ENCODE measurements at regions not wholly inside any gene's neighbourhood (a gene's known extent, or its start where the extent isn't known, plus 50 kb on each side); places are given as distances from the start of the nearest gene placed in this dataset.

- H4K20me1 ChIP-seq (ENCODE audit: insufficient read depth, low read length), result no peaks in the 10 kb centered on the region
- in situ Hi-C loops (cut with HindIII; ENCODE audit: extremely low pct_ligation_motif_present, low pct_unique_long_range_greater_than_20kb) (loop anchor here (10.0 kb wide), 1 partner anchor 404 kb away; no protein-coding TSS in a partner anchor), intact Hi-C loops (cut with micrococcal nuclease; ENCODE audit: unreplicated experiment) (loop anchor here (5.0 kb wide), 1 partner anchor 184 kb away; the partner anchor contains the start of gene SULF2)
- H3K27ac ChIP-seq (ENCODE audit: extremely low read length, insufficient read depth, low read length), result peak overlapping the region; percentile 3
- H3K27me3 ChIP-seq (ENCODE audit: control insufficient read depth in 1 of 2, insufficient read depth in 2 of 2, low read length in 2 of 2), result no peaks in the 10 kb centered on the region; a peak in 1 of 5 replicates
- no TSS peak for BruUV-seq (replicated peaks)
- H3K79me2 ChIP-seq (ENCODE audit: insufficient read depth, low read length), result no peaks in the 10 kb centered on the region
- no peaks in the 10 kb centered on the region for H3K36me3 ChIP-seq (replicated peaks in 1 of 2; ENCODE audit: control insufficient read depth in 1 of 2, insufficient read depth in 2 of 2, low read length in 2 of 2)
- H3K4me1 ChIP-seq (ENCODE audit: insufficient read depth, low read length), result peaks cover 70% of the 10 kb centered on the region
- no peak for DNase-seq (ENCODE audit: low spot score)
- no peak overlapping the region; the same call in 1 of the 2 replicates for H3K9ac ChIP-seq (ENCODE audit: insufficient read depth, low read depth, low read length)
- WGBS (ENCODE audit: low lambda C conversion rate), result 88% methylated on average over 14 of the region's 14 CpGs
- ATAC-seq, result no peak
- POLR2A ChIA-PET, result interaction anchor here (1.0 to 1.3 kb wide), 2 partner anchors 155 to 402 kb away, joined by 3 read pairs; no protein-coding TSS in a partner anchor
- no peak for FAIRE-seq
- peak overlapping the region; percentile 34 for H3K4me2 ChIP-seq (ENCODE audit: low read depth, low read length)
- CTCF ChIA-PET (ENCODE audit: low intra/inter-chr PET ratio, low total read pairs), result no interaction called here
- H3K4me3 ChIP-seq (replicated peaks in 1 of 3; ENCODE audit: insufficient read depth in 1 of 3, low read depth in 2 of 3, low read length in 3 of 3), result no peak overlapping the region
- no peak overlapping the region for H2AFZ ChIP-seq (ENCODE audit: low read length)
- H3K9me3 ChIP-seq (ENCODE audit: low read length), result no peaks in the 10 kb centered on the region
- TF ChIP-seq PATZ1 (CRISPR knock-in tag; IDR thresholded peaks at IDR 0.05), result no peak
- TF ChIP-seq ZBTB33 (CRISPR knock-in tag; IDR thresholded peaks at IDR 0.05), result 0 out of 2 replicates have a peak, but pooled peaks have one; percentile 27
- 0 out of 2 replicates have a peak, but pooled peaks have one; percentile 12 for TF ChIP-seq ZNF878 (CRISPR knock-in tag; IDR thresholded peaks at IDR 0.05)
- no peak for TF ChIP-seq SAFB2 (CRISPR knock-in tag; IDR thresholded peaks at IDR 0.05; ENCODE audit: borderline replicate concordance, low read depth)
- TF ChIP-seq KAT8 (CRISPR knock-in tag; IDR thresholded peaks at IDR 0.05), result no peak
- TF ChIP-seq ZNF383 (CRISPR knock-in tag; IDR thresholded peaks at IDR 0.05; ENCODE audit: borderline replicate concordance), result 0 out of 2 replicates have a peak, but pooled peaks have one; percentile 20
- TF ChIP-seq FOXK1 (CRISPR knock-in tag; IDR thresholded peaks at IDR 0.05; ENCODE audit: borderline replicate concordance, low read depth), result no peak
- peak; percentile 23 for TF ChIP-seq TEAD3 (CRISPR knock-in tag; optimal IDR thresholded peaks at IDR 0.05; ENCODE audit: borderline replicate concordance)
- no peak for TF ChIP-seq KIAA2018 (CRISPR knock-in tag; IDR thresholded peaks at IDR 0.05; ENCODE audit: borderline replicate concordance)
These were observed 185.9 kb upstream of the SULF2 start for GRCh38 chr20:47971058-47971791.
